ENCODE measurements at regions not wholly inside any gene's neighbourhood (a gene's known extent, or its start where the extent isn't known, plus 50 kb on each side); places are given as distances from the start of the nearest gene placed in this dataset.

DNA sequence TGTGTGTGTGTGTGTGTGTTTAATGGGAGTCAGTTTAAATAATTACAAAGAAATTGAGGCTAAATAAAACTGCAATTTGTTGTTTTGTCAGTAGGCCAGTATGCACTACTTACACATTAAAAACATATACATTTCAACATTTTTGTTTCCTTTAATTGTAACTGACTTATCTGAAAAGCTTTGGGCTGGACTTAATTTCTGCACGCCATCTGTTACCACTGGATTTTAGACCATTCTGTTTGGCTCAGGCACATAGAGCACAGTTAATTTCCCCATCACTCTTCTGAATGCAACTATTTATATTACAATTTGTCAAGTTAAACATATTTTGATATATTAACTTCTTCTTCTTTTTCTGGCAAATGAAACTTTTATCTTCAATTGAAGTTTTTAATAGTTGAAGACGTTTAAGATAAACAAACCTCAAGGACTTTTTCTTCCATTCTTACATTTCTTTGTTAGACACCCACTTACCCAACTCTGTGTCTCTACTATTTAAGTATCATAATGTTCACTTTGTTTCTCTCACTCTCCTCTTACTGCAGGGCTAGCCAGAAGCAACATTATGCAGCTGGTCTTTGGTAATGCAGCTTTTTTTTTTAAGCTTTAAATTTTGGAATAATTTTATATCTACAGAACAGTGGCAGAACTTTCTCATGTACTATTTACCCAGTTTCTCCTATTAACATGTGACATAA lies 253.4 kb upstream of the ANKH start:
- WGBS, 2 donors: 44 to 49% methylated on average over 2 of the region's 2 CpGs

DNA sequence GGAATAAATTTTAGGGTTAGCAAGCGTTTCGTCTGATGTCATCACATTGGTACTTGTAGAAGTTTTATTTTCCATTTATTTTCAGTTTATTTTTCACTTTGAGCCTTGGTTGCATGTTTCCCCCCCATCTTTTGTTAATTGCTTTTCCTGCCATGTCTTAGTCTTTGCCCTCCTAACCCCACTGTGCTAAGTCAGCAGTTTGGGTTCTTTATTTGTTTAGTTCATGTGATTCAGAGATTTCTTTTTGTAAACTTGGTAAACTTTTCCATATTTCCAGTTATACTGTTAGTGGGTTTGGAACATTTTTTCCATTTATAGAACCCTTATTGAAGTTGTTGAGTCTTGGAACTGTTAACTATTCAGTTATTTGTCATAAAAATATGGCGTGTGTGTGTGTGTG lies 252.9 kb upstream of the ANKH start:
- WGBS, 2 donors: 56 to 66% methylated on average over 3 of the region's 3 CpGs
- H3K27me3 ChIP-seq: no peaks in the 10 kb centered on the region
- H3K27ac ChIP-seq: no peak overlapping the region
- DNase-seq: no peak
- peaks cover 0 to 4% (median 0%) of the 10 kb centered on the region in 3 donors for H3K4me1 ChIP-seq
- no peaks in the 10 kb centered on the region for H3K36me3 ChIP-seq
- TF ChIP-seq, protein P1, sequence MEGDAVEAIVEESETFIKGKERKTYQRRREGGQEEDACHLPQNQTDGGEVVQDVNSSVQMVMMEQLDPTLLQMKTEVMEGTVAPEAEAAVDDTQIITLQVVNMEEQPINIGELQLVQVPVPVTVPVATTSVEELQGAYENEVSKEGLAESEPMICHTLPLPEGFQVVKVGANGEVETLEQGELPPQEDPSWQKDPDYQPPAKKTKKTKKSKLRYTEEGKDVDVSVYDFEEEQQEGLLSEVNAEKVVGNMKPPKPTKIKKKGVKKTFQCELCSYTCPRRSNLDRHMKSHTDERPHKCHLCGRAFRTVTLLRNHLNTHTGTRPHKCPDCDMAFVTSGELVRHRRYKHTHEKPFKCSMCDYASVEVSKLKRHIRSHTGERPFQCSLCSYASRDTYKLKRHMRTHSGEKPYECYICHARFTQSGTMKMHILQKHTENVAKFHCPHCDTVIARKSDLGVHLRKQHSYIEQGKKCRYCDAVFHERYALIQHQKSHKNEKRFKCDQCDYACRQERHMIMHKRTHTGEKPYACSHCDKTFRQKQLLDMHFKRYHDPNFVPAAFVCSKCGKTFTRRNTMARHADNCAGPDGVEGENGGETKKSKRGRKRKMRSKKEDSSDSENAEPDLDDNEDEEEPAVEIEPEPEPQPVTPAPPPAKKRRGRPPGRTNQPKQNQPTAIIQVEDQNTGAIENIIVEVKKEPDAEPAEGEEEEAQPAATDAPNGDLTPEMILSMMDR (IDR thresholded peaks at IDR 0.05): no peak
- no peak for TF ChIP-seq POLR2A (IDR thresholded peaks at IDR 0.05)
- intact Hi-C loops (cut with DNase I): no loop called here
- no peak overlapping the region for H3K4me3 ChIP-seq
- H3K9me3 ChIP-seq: peaks cover 0 to 3% (median 0%) of the 10 kb centered on the region in 3 donors

More for the DNA sequence above, 253.4 kb upstream of the ANKH start:
- intact Hi-C loops (cut with DNase I): no loop called here
- H3K4me3 ChIP-seq: no peak overlapping the region
- no peak for TF ChIP-seq POLR2A (IDR thresholded peaks at IDR 0.05)
- TF ChIP-seq, protein P1 (IDR thresholded peaks at IDR 0.05): no peak
- H3K36me3 ChIP-seq: no peaks in the 10 kb centered on the region
- H3K27me3 ChIP-seq: no peaks in the 10 kb centered on the region
- peaks cover 0 to 3% (median 0%) of the 10 kb centered on the region in 3 donors for H3K9me3 ChIP-seq
- DNase-seq: no peak
- no peak overlapping the region for H3K27ac ChIP-seq
- peaks cover 0 to 4% (median 0%) of the 10 kb centered on the region in 3 donors for H3K4me1 ChIP-seq

DNA sequence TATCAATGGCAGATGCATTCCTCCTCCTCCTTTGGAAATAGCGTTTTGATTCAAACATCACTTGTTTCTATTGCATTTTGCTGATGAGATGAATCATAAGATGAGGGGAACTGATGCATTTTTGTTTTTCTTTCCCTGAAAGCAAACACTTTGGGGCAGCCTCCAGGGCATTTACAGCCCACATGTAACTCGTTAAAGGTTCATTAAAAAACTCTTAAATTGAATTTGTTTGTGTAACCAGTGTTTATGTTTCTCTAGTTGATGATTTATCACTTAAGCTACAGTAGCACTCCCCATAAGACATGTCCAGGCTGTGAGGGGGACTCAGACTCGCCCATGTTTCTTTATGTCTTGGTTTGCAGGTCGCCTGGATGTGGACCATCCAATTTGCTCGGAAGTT lies 246.1 kb upstream of the ANKH start:
- intact Hi-C loops (cut with DNase I): no loop called here
- Histone ChIP-seq H3K4me1 (no peaks in the 10 kb centered on the region), H3K9me3 (no peaks in the 10 kb centered on the region), H3K27me3 (no peaks in the 10 kb centered on the region), H3K27ac (no peak overlapping the region), H3K4me3 (no peak overlapping the region), H3K36me3 (no peaks in the 10 kb centered on the region)
- 28 to 56% methylated on average over 5 of the region's 5 CpGs for WGBS, 2 donors
- DNase-seq: no peak
- no peak for TF ChIP-seq POLR2A (IDR thresholded peaks at IDR 0.05)
- TF ChIP-seq, protein P1 (IDR thresholded peaks at IDR 0.05): no peak

DNA sequence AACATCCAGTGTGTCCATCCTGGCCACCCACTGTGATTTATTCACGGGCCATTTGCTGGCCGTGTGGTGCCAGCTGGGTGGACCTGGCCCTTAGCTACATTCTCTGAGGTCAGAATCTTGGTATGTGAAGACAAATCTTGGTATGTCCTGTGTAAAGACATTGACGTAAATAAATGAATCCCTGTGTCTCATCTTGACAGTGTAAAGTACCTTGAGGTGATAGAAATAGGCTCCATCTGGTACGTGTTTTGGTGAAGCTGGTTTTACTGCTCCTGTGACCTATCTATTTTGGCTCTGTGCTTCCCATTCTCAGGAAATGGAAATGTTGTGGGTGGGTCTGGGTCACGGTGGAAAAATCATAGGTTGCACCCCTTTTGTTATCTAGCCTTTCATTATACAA lies 245.4 kb upstream of the ANKH start:
- intact Hi-C loops (cut with DNase I): no loop called here
- H3K4me3 ChIP-seq: no peak overlapping the region
- no peaks in the 10 kb centered on the region for H3K27me3 ChIP-seq
- no peak for DNase-seq
- WGBS, 2 donors: 34 to 41% methylated on average over 5 of the region's 5 CpGs
- H3K27ac ChIP-seq: no peak overlapping the region
- H3K36me3 ChIP-seq: no peaks in the 10 kb centered on the region
- H3K4me1 ChIP-seq: no peaks in the 10 kb centered on the region
- H3K9me3 ChIP-seq: no peaks in the 10 kb centered on the region
- no peak for TF ChIP-seq POLR2A (IDR thresholded peaks at IDR 0.05)
- TF ChIP-seq, protein P1 (IDR thresholded peaks at IDR 0.05): no peak

DNA sequence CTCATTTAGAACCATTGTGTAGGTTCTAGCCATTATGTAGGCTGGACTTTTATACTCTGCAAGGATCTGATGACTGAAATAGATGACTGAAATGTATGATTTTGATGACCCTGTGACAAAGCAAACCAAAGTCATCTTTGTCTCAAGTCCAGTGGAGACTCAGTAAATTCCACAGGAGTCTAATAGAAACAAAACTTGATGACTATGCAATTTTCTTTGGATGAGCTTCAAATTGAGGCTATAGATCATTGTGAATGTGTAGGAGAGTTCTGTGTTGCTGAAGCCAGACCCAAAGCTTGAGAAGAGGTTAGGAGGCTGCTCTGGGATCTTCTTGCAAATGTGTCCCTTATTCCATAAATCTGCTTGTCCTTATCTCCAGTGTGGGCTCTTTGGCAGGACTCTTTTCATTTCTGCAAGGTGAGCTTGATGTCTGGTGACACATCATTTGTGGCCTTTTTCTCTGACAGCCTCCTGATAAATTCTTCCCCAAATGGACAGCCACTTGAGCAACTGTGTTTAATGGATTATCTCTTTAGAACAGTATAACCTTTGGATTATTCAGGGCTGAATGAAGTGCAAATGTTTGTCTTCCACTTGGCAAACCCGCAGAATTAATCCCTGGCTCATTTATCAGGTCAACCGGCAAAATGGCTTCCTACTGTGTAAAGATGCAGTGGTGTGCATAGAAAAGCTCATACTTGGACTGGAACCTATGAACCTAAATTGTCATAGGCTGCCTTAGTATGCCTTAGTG lies 235.1 kb upstream of the ANKH start:
- Histone ChIP-seq H3K36me3 (no peaks in the 10 kb centered on the region), H3K27me3 (no peaks in the 10 kb centered on the region), H3K4me1 (peaks cover 0 to 11% (median 4%) of the 10 kb centered on the region in 3 donors), H3K9me3 (no peaks in the 10 kb centered on the region), H3K27ac (no peak overlapping the region), H3K4me3 (no peak overlapping the region)
- intact Hi-C loops (cut with DNase I): no loop called here
- no peak for DNase-seq
- no peak for TF ChIP-seq POLR2A (IDR thresholded peaks at IDR 0.05)
- TF ChIP-seq, protein P1 (IDR thresholded peaks at IDR 0.05): no peak
- 64 to 67% methylated on average over 2 of the region's 2 CpGs for WGBS, 2 donors

Data from esophagus squamous epithelium (tissue), 5 donors.